ENCODE measurements at regions not wholly inside any gene's neighbourhood (a gene's known extent, or its start where the extent isn't known, plus 50 kb on each side); places are given as distances from the start of the nearest gene placed in this dataset.
A peak's percentile ranks its signal among the peaks of the same experiment; 100 is the strongest.

DNA sequence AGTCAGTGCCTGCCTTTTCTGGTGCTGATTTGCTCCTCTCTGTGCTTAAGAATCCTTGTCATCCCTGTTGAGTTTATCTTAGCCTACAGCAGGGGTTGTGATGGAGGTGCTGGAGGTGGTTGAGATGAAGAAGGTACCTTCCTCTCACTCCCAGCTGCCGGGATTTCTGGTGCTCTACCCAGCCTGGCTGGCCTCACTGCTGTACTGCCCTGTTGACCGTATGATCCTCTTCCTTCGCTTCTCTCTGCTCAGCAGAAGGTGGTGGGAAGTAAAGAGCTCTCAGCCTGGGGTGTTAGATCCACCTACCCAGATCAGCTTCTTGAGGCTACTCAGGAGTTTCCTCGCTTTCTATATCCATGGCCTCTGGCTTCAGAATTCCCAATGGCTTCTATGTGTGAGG, 101.0 kb upstream of the NXT1 start:
- no peak for DNase-seq

GRCh38 chr20:23248461-23248882, 102.1 kb upstream of the NXT1 start:
- DNase-seq: no peak

DNA sequence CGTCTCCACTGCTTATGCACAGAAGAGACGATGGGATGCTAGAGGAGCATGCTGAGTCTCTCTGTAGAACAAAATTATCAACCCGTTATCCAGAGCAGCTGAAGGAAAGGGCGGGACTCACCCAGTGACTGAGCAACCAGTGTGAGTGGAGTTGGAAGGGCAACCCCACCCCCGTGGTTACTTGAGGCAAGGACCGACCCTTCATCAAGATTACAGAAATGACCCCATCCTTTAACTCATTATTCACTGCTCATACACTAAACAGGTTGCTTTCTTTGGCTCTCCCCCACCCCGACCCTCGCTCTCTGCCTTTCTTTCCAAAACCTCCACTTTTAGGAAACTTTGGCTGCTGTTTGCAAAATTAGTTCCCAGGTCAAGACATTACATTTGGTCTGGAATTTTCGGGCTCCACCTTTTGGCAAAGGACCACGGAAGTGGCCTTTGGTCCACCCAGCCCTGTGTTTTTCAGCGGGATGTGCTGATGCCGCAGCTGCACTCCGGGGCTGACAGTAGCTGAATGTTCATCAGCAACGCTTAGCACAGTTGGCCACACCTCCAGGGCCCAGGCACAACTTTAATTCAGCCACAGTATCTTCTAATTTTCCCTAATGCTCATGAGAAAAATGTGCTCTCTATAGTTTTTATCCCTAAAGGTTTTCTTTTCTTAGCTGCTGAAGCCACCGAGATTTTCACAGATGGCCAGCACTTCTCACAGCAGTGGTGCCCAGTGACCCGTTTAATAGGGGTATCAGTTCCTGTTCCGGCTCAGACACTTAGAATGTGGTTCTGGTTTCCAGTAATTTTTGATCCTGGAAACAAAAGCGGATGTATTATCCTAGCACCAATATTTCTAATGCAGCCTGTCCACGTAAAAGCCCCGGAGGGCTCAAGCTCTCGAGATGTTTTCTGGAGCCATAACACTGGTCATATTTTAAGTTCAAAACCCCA, 103.6 kb upstream of the NXT1 start:
- DNase-seq: no peak

DNA sequence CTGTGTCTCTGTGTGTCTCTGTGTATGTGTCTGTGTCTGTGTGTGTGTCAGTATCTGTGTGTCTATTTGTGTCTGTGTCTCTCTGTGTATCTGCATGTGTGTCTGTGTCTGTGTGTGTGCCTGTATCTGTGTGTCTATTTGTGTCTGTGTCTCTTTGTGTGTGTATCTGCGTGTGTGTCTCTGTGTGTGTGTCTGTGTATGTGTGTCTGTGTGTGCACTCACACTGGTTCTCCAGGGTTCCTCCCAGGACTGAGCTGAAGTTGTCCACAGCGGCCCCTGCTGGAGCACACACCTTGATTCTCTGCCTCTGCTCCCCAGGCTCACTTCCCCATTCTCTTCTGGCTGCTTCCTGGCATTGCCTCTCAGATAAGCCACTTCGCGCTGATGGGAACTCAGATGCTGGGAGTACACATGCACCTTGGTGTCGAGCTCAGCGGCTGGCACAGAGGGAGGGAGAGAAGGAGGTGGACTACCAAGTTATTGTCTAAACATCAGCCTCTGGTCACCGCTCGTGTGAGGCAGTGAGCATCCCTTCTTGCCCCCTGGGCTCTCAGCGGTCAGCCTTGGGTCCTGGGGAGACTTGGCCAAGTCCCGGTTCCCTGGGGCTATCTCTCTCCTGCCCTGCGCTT, 104.9 kb upstream of the NXT1 start:
- peak in 1 of 2 donors; percentile 26 for DNase-seq

- no peak for DNase-seq
These were observed 105.6 kb upstream of the NXT1 start for GRCh38 chr20:23244916-23245552.

DNA sequence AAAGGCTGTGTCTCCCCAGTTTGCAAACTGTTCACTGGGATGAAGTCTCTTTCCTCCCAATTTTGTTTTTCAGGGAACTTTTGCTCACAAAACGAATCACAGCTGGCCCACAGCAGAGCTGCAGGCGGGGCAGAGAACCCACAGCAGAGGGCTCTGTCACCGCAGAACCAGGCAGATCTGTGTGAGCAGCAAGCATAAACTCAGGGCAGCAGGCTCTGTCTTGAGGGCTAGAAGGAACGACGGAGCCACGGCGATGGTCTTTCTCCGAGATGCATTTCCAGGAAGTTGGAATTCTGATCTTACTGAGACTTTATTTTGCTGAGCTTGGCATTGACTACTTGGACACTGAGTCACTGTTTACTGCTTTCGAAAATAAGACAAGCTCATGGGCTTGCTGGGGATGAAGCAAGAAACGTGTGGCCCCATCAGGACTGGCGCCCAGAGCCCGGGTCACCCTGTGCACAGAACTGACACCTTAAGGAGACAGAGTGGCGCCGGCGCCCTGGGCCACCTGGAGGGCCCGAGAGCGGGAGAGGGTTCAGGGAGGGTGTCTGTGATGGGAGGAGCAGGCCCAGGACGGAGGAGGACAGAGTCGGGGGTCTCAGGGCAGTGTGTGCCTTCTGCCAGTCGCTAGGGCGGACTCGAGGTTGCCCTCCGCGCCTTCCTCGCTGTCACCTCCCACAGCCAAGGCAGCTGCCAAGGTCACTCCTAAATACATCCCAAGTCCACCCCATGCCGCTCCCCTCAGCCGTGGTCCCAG, 106.3 kb upstream of the NXT1 start:
- DNase-seq: no peak

- no peak for DNase-seq
These were observed 106.8 kb upstream of the NXT1 start for GRCh38 chr20:23243791-23244155.

GRCh38 chr20:23242556-23243180, 107.9 kb upstream of the NXT1 start:
- no peak for DNase-seq

- no peak for DNase-seq
These were observed 108.5 kb upstream of the NXT1 start for GRCh38 chr20:23242104-23242503.

GRCh38 chr20:23241416-23241815, 109.2 kb upstream of the NXT1 start:
- no peak for DNase-seq

DNA sequence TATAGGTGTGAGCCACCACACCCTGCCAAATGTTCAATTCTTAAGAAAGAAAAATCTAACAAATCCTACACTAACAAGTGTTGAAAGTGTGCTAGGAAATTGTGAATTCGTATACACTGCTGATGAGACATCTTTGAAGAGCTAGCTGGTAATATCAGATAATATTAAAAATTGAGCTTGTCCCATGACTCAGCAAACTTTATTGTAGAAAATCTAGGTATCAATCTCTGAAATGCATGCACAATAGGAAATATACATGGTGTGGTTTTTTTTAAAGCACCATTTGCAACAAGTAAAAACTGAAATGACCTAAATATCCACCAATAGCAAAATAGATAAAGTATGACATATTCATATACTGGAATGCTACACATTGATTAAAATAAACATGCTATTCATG, 110.1 kb upstream of the NXT1 start:
- DNase-seq: no peak

DNA sequence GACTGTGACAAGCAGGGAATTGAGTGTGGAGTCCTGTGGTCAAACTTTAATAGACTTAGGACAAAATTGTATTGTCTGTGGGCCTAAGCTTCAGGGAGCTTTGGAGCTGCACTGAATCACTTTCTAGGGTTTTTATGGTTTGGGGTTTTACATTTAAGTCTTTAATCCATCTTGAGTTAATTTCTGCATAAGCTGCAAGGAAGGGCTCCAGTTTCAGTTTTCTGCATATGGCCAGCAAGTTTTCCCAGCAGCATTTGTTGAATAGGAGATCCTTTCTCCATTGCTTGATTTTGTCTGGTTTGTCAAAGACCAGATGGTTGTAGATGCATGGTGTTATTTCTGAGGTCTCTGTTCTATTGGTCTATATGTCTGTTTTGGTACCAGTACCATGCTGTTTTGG, 113.4 kb upstream of the NXT1 start:
- no peak for DNase-seq

GRCh38 chr20:23235173-23236027, 115.2 kb upstream of the NXT1 start:
- peak; percentile 21 to 45 for DNase-seq

DNA sequence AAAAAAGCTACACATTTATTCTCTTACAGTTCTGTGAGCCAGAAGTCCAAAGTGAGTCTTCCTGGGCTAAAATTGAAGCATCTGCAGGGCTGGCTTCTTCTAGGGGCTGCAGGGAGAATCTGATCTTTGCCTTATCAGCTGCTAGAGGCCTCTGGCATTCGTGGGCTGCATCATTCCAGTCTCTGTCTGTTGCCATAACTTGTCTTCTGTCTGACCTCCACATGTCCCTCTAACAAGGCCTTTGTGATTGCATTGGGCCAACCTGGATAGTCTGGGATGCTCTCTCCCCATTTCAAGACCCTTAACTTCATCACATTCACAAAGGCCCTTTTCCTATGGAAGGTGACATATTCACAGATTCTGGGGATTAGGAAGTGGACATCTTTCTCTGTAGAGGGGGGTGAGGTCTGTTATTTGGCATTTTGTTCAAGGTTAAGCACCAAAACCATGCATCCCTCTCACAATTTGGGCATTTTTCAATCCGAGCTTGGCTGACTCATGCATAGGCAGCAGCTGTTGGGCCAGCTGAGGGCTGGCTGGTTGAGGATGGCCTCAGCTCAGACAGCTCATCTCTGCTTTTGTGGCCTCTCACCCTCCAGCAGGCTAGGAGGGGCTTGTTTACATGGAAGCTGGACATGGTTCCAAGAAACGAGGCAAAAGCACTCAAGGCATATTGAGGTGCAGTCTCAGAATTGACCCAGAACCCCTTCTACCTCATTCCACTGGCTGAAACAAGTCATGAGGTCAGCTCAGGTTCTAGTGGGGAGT, 116.1 kb upstream of the NXT1 start:
- DNase-seq: no peak

GRCh38 chr20:23233341-23233740, 117.2 kb upstream of the NXT1 start:
- no peak for DNase-seq

- DNase-seq: no peak
These were observed 117.8 kb upstream of the NXT1 start for GRCh38 chr20:23232679-23233308.

- DNase-seq: no peak
These were observed 118.4 kb upstream of the NXT1 start for GRCh38 chr20:23232219-23232581.

- DNase-seq: no peak
These were observed 118.9 kb upstream of the NXT1 start for GRCh38 chr20:23231561-23232218.

DNA sequence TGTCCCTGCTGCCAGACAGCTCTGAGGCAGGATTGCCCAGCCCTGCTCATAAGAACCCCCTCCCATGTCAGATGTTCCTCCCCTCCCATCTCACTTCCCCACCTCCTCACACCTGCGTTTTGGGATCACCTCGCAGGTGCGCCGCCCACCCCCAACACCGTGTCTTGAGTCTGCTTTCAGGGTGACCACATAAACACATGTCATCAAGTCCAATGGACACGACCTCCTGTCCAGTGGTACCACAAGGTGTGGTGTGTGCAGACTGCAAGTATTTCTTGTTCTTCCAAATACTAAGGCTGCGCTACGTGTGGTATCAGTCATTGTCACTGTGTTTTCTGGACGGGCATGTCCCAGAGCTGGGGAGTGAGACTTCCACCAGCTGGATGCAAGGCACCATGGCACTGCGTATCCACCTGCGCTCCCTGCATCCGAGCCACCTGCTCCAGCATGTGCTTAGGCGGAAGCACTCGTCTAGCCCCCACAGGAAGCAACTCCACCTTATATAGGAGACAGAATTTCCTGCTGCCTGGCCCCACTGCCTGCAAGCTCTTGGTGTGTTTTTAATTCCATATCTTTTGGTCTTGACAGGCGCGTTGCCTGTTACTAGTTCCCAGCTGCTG, 119.7 kb upstream of the NXT1 start:
- no peak for DNase-seq

Data from stimulated activated CD4-positive, alpha-beta T cell treated with anti-CD3 and anti-CD28 coated beads, Interleukin-2, amount 100 ng/mL, for 24 hours (primary cell).